Cortex of kidney (tissue), 1 donor: ENCODE measurements at regions not wholly inside any gene's neighbourhood (a gene's known extent, or its start where the extent isn't known, plus 50 kb on each side); places are given as distances from the start of the nearest gene placed in this dataset.
"Not testable (repeated sequence)": the region's sequence is repeated elsewhere in the genome, so short reads cannot be mapped to it uniquely, and the experiment has no call there.

Source experiments
- DNase-seq: peaks from one replicate; lab custom pipeline; 2025; lab: John Stamatoyannopoulos, UW

GRCh38 chr2:64795024-64795592 lies 141.4 kb upstream of the SERTAD2 start:
- no peak for DNase-seq

- no peak for DNase-seq
Measured at GRCh38 chr2:64796926-64797325, 143.2 kb upstream of the SERTAD2 start.

GRCh38 chr2:64797881-64798575 lies 144.3 kb upstream of the SERTAD2 start:
- no peak for DNase-seq

- no peak for DNase-seq
Measured at GRCh38 chr2:64799592-64800252, 146.0 kb upstream of the SERTAD2 start.

GRCh38 chr2:64803776-64804175 lies 150.1 kb upstream of the SERTAD2 start:
- no peak for DNase-seq

- DNase-seq = no peak
Measured at GRCh38 chr2:64804651-64805050, 150.9 kb upstream of the SERTAD2 start.

GRCh38 chr2:64807417-64807816 lies 153.7 kb upstream of the SERTAD2 start:
- no peak for DNase-seq

GRCh38 chr2:64808092-64808491 lies 154.4 kb upstream of the SERTAD2 start:
- DNase-seq = no peak

GRCh38 chr2:64808754-64809153 lies 155.0 kb upstream of the SERTAD2 start:
- no peak for DNase-seq

- DNase-seq = no peak
Measured at GRCh38 chr2:64809216-64809615, 155.5 kb upstream of the SERTAD2 start.

- DNase-seq = no peak
Measured at GRCh38 chr2:64812285-64812684, 158.6 kb upstream of the SERTAD2 start.

- no peak for DNase-seq
Measured at GRCh38 chr2:64814007-64814406, 160.3 kb upstream of the SERTAD2 start.

- not testable (repeated sequence) for DNase-seq
Measured at GRCh38 chr2:64816526-64816925, 162.8 kb upstream of the SERTAD2 start.

- DNase-seq = no peak
Measured at GRCh38 chr2:64817453-64817852, 163.7 kb upstream of the SERTAD2 start.

GRCh38 chr2:64818664-64819060 lies 164.9 kb upstream of the SERTAD2 start:
- DNase-seq = no peak

GRCh38 chr2:64819361-64819760 lies 165.6 kb upstream of the SERTAD2 start:
- DNase-seq = no peak

GRCh38 chr2:64819774-64820688 lies 166.3 kb upstream of the SERTAD2 start:
- DNase-seq = no peak

- DNase-seq = no peak
Measured at GRCh38 chr2:64820901-64821300, 167.2 kb upstream of the SERTAD2 start.

GRCh38 chr2:64823794-64824193 lies 165.4 kb upstream of the SLC1A4 start:
- DNase-seq = no peak

GRCh38 chr2:64825831-64826491 lies 163.2 kb upstream of the SLC1A4 start:
- no peak for DNase-seq

- no peak for DNase-seq
Measured at GRCh38 chr2:64826703-64827102, 162.5 kb upstream of the SLC1A4 start.

GRCh38 chr2:64828261-64828660 lies 160.9 kb upstream of the SLC1A4 start:
- DNase-seq = no peak
